Skin of body (tissue), 1 donor: ENCODE measurements at regions not wholly inside any gene's neighbourhood (a gene's known extent, or its start where the extent isn't known, plus 50 kb on each side); places are given as distances from the start of the nearest gene placed in this dataset.
"Not testable (repeated sequence)": the region's sequence is repeated elsewhere in the genome, so short reads cannot be mapped to it uniquely, and the experiment has no call there.

Experiments
- DNase-seq: peaks from one replicate; lab custom pipeline; 2025; lab: John Stamatoyannopoulos, UW

DNA sequence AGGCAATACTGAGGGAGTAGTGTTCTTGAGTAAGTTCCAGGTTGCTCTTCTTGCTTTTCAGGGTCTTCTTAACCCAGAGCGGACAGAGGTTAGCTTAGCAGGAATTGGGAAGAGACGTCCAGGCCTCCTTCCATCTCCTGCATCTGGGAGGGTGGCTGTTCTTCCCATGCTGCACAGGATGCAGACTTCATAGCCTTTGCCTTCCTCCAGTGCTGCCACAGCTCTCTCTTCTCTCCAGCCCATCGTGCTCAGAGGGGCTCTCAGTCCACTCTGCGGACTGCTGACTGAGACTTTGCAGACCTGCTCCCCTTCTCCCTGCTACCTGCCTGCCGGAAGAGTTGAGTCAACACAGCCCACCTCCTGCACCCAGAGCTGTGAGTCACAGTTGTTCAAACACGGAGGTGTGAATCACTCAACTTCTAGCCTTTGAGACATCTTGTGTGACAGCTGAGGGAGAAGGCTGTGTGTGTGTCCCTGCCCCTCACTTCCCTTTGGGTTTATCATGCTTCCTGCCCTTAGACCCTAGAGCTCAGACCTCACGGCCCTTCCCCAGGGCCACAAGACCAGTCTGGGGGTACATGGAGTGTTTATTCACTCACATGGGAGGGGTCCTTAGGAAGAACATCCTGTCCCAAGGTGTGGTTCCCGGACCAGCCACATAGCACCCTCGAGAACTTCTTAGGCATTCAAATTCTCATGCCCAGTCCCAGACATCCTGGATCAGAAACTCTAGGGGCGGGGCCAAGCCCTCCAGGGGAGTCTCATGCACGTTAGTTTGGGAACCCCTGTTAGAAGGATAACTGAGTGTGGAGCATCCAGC lies 158.3 kb upstream of the CACNA1E start:
- DNase-seq: no peak

DNA sequence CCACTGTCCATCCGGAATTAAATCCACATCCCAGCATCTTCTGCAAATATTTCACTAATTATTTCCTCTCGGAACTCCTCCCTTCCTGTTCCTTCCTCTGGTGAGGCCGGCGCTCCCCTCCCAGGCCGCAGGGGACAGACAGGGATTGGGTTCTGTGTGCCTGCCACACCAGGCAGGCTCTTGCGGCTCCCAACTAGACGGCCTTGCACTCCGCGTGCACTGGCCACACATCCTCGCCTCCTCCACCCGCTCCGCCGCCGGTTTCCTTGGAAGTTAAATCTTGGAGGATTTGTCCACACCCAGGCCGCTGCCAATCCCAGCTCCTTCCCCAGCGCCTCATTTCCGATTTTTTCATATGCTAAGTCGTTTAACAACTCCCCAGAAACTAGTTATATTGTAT lies 157.6 kb upstream of the CACNA1E start:
- DNase-seq: not testable (repeated sequence)

DNA sequence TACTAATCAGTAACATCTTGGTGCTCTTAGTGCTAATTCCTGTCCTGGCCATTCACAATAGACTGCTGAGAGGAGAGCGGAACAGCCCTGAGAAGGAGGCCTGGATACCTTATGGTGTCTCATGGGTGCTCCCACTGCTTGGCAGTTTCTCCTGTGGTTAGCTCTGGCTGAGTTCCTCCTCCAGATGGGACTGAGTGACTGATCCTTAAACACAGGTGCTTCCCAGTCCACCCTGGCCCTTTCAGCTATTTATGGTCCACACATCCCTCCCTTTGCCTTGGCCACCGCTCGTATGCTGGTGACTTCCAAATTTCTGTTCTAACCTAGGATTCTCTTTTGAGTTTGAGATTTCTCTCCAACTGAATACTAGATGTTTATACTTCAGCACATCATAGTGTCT lies 157.0 kb upstream of the CACNA1E start:
- DNase-seq: no peak

DNA sequence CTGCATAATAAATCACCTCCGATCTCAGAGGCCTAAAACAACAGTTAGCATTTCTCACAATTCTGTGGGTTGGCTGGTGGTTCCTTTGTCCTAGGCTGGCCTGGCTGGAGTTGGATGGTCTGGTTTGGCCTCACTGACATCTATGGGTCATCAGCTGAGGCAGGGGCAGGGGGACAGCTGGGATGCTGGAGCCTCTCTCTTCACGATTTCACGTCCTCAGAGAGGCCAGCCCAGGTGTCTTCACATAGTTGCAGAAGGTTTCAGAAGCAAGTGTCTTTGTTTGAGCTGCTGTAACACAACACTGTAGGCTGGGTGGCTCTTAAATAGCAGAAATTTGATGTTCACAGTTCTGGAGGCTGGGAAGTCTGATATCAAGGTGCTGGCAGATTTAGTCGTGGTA lies 155.5 kb upstream of the CACNA1E start:
- no peak for DNase-seq

DNA sequence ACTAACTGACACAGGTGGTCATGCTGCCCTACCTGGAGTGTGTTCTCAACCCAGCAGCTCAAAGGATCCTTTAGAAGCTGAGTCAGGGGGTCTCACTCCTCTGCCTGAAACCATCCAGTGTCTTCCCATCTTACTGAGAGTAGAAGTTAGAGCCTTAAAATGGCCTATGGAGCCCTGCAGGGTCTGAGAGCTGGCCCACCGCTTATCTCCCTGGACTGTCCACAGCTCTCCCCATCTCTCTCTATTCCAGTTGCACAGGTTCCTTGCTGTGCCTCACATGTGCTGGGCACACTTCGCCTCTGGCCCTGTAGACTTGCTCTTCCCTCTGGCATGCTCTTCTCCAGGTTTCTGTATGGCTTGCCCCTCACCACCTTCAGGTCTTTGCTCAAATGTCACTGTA lies 148.6 kb upstream of the CACNA1E start:
- no peak for DNase-seq

DNA sequence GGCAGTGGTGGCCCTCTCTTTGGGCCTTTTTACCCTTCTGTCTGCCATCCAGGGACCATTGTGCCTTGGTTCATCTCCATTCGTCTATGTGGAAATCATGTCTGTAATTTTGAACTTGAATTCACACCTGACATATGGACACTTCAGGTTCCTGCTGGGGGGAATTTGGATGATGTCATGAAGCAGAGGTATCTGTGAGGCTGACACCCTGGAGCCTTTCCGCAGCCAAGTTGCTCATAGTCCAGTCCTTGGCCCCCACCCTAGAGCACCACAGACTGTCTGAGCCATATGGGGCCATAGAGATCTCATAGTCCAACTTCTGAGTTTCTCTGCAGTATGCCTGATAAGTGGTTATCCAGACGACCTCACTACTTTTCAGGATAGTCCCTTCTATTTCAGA lies 147.7 kb upstream of the CACNA1E start:
- no peak for DNase-seq

DNA sequence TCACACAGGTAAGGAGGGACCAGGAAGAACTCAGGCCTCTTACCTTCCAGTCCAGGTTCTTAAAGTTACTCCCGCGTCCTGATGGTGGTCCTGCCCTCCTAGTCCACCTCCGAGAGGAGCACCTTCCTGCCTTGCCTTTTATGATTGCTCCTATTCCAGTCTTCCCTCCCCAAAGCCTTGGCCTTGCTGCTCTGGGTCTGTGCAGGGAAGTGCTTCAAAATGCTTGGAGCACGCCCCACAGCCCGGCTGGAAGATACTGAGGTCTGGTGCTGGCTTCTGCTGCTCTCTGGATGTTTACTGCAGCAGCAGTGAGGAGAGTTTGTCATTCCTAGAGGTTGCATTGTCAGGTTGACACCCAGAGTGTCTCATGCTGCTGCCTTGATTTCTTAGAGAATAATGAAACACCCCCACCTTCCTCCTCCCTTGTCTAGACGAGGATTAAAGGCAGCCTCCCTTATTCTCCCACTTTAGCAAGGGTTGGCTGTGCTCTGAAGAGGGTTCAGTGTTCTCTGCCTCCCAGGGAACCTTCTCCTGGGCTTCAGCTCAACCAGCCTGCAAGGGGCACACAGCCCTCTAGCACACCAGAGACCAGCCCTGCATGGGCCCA lies 142.2 kb upstream of the CACNA1E start:
- no peak for DNase-seq

DNA sequence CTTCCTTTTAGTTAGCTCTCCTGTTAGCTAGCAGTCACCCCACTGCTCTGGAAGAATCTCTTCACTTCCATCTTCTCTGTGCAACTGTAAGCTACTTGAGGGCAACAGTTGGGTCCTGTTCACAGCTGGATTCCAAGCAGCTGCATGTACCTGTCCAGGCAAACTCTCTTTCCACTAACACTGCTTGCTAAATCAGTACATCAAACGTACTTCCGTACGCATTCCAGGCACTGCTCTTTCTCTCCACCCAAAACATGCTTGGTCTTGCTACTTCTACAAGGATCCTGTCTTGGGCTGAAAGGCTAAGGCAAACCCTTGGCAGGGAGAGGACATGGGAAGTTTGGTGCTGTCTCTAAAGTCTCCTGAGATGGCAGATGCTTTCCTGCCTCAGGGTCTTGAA lies 139.2 kb upstream of the CACNA1E start:
- peak; percentile 3 for DNase-seq

DNA sequence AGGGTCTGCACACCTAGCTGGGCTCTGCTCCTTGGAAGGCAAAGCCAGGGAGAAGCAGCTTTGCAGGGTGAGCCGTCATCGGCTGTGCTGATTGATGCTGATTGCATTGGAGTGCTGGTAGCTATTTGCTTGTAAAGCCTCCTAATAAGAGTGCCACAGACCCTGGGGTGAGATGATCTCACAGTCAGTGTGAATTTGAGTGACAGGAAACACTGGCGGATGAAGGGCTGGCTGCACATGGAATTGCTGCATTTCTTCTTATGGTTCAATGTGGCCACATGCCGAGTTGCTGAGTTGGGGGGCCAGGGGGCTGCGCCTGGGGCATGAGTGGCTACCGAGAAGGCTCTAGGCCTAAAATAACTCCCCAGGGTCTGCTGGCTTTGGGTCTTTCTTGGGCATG lies 138.2 kb upstream of the CACNA1E start:
- DNase-seq: no peak

DNA sequence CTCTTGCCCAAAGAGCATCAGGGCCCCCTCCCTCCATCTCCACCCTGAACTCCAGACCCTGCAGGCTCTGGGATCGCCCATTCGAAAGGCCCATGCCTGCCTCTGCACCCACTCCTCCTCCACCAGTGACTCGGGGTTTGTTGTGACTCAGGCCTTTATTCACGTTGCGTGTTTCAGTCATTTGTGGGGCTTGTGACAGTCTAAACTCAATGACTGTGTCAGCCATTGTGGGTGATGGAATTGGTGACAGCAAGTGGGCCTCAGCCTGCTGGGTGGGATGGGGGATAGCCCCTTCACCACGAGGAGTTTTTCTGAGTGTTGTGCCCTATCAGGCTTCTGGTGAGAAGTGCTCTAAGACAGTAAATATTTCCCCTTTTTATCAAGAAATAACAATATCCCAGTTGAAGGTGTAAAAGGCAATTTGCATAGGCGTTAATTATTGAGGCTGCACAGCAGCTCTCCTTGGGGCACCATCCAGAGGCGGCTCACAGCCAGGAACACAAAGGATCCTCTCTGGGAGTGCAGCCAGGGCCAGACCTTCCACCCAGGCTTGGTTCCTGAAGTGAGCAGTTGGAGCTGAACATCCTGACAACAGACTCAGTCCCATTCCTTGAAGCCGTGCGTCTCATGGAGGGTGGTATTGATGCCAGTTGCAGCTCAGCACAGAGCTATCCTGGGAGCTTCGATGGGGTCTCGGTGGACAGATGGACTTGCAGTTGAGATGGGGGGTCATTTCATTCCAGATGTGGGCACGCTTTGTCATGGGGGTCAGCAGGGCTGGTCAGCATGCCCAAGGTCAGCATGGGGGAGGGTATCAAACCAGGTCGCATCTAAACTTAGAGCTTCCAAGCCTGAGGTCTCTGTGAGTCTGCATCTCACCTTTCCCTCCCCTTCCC lies 135.6 kb upstream of the CACNA1E start:
- no peak for DNase-seq

DNA sequence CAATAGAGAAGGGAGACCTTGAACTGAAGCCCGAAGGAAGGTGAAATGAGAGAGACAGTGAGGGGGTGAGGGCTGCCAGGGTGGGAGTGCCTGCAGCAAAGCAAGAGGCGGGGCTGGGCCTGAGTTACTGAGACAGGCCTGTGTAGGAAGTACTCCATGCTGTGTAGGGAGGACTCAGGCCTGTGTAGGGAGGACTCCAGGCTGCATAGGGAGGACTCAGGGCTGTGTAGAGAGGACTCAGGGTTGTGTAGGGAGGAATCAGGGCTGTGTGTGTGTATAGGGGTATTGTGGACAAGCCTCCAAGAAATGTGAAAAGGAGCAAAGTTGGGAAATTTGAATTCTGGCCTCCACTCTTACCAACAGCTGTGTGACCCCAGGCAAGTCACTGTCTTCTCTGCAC lies 133.8 kb upstream of the CACNA1E start:
- DNase-seq: no peak

DNA sequence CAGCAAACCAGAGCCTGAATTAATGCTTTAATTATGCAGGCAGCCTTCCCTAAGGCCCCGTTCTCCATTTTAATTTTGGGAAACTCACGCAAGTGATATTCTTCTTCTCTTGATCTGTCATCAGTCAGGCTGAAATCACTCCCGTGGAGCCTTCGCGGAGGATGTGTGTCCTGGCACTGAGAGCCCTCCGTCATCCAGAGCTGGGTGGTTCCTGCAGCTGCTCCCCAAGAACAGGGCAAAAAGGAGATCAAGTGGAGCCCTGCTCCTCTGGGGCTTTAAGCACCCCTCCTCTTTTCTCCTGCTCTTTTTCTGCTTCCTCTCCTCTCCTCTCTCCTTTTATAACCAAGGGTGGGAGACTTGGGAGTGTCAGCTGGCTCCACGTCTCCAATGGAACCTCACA lies 133.2 kb upstream of the CACNA1E start:
- no peak for DNase-seq

DNA sequence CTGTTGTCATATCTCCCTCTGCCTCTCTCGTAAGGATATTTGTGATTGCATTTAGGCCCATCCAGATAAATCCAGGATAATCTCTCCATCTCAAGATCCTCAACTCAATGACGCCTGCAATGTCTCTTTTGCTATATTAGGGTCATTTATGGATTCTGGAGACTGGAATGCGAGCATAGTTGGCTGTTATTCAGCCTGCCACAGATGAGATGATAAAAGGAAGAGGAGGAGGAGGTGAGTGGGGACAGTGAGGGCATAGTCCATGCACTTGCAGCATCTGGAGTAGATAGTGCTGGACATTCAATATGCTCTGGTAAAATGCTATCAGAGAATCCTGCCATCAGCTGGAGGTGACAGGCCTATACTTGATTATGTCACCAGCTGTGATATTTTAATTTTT lies 131.6 kb upstream of the CACNA1E start:
- no peak for DNase-seq

DNA sequence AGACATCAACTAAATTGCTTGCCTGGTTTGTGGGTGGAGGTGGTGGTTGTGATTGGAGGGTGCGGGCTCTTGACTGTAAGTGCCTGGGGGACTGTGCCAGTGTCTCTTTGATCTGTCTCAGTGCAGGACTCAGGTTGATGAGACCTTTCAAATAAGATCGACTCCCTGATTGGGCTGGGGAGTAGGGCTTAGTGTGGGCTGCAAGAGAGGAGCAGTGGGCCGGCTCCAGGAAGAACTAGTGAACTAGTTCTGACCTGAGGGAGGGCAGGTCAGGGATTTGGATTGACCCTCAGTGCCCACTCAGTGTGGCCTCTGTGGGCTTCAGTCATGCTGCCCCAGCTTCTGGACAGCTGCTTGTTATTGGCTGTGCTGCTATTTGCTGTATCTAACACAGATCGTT lies 130.6 kb upstream of the CACNA1E start:
- no peak for DNase-seq

DNA sequence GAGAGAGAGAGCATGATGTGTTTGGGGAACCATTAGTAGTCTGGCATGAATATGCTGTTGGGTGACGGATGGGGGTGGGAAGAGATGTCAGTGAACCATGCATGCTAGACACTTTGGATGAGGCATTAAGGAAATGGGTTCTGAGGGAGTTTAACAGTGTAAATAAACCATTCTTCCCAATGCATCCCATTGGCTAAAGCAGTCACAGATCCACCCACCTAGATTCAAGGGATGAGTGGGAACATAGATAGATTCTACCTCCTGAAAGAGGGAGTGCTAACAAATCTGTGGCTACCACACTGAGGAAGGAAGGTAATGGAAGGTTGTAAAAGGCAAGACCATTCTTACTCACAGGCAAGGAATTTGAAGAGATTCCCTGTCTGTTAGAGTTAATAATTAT lies 129.8 kb upstream of the CACNA1E start:
- no peak for DNase-seq

DNA sequence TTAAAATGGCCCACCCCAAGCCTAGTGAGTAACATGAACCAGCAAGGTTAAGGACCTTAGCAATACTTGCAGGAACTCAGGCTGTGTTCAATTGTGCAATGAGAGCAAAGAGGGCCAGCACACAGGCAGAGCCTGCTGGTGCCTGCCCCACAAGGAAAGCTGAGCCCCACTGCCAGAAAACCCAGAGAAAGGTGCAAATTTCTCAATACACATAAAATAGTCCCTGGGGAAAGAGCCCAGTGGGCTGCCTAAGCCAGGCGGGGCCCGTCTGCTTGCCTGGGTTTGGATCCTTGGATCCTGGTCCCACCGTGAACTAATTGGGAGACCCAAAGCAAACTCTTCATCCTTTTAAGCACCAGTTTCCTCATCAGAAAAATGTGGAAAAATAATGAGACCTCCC lies 128.5 kb upstream of the CACNA1E start:
- no peak for DNase-seq

DNA sequence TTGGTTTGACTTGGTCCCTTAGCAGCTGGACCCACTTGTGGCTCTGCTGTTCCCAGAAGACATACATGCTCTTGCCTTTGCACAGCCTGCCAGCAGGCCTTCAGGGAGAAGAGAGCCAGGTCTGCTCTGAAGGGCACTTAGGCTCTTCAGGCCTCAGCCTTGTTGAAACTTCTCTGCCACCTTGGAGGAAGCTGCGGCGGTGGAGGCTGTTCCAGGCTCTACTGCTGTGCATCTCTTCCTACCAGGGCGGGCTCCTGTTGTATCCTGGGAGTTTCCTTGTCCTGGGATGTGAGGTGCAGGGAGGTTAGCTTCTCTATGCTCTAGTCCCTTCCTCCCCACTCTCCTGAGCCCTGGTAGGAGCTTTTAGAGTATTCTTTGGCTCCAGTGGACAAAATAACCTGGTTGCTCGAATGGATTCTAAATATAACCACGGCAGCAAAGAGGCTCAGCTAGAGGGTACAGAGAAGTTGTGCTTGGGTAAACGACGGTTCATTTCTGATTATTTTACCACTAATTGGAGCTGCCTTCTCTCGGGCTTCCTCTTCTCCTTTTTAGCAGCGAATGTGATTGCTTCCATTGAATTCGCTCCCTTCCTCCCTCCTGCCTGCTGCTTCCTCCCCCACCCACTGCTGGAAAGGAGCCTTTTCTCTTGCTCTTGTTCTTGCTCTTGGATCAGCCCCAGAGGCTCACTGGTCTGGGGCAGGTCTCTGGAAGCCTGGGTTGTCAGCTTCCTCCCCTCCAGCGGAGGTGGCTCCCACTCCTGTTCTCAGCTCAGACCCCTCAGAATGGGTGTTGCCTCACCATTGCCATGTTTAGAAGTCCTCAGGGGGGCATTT lies 126.6 kb upstream of the CACNA1E start:
- DNase-seq: no peak

DNA sequence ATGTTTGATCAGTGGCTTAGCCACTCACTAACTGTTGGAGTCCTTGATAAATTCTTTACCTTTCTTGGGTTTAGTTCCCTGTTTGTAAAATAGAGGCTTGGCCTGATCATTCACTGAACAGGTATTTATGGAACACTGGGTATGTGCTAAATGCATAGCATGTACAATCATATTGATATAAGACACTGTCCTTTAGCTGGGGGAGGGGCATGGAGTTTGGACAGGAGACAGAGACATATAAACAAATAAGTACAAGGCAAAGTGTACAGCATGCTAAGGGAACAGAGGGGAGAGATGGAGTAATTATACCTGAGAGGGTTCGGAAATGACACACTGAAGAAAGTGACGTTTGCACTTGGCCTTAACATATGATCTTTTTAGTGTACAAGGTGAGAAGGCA lies 124.3 kb upstream of the CACNA1E start:
- no peak for DNase-seq

DNA sequence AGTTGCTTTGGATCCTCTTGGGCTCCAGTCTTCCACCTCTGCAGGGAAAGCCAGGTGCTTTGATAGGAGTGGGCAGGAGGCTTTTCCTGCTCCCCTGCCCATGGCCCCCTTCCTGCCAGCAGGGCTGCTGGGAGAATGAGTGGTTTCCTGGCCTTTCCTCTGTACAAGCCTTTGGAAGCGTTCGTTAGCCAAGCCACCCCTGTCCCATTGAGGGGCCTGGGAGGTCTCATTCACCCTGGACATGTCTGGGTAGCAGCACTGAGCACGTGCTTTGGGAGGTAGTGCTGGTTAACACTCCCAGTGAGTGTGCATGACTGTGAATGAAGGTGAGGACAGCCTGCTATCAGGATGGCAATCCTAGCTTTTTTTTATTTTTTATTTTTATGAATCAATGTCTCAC lies 118.5 kb upstream of the CACNA1E start:
- DNase-seq: no peak

DNA sequence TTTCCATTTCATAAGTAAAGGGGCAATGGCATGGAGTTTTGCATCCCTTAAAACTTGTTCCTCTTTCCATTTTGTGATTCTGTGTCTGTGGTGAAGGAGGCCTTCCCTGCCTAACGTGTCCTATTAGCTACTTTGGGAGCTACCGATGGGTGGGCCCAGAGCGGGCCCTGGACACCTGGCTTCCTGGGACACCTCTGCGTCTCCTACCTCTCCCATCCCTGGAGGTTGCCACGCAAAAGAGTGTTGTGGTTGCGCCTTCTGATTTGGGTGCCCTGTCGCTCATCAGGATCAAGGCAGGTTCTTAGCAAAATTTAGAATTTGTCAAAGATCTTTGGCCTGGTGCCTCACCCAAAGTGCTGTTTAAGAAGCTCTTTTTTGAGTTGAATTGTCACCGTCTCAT lies 116.4 kb upstream of the CACNA1E start:
- DNase-seq: no peak

DNA sequence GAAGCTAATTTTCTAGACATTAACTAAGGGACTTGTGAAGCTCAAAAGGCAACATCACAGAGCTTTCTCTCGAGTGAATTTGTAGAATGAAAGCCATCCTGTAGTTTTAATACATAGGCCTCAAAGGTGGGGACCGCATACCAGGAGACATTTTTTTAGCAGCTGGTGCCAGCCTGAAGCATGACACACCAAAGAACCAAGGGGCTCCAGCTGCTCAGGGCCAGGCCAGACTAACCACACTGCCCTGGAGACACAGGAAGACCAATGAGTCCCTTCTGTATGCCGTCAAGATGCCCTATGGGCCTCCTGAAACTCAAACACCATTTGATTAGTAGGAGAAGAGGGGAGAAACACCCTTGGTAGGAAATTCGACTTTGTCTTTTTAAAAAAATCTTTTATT lies 113.9 kb upstream of the CACNA1E start:
- no peak for DNase-seq

DNA sequence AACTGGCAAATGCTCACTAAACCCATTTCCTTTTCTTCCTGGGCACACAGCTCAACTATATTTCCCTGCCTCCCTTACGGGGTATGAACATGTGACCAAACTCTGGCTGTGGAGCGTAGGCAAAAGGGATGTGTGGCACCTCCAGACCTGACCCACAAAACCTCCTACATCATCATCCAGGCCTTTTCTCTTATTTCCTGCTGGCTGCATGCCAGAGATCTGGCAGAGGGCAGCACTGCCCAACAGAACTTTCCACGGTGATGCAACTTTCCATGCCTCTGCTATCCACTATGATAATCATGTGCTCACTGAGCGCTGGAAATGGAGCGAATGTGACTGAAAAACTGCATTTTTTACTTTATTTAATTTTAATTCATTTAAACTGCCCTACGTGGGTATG lies 99.6 kb upstream of the CACNA1E start:
- DNase-seq: no peak
